ENCODE measurements at regions not wholly inside any gene's neighbourhood (a gene's known extent, or its start where the extent isn't known, plus 50 kb on each side); places are given as distances from the start of the nearest gene placed in this dataset.

DNA sequence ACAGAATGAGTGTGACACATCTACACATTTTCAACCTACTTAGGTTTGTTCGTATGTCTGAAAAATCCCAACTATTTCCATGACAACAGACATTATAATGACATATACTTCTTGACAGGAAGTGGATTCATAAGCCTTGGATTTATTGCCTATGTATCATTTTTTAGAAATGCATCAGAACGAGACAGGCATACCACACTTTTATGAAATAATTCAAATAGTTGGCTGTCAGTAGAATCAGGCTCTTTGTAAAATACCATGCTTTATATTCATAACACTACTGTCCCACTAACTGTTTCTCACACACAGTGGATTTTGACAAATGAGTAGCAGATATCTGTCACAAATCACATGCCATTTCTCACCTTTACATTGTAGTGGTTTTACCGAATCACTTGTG, 173.2 kb downstream of the BEND2 start:
- TF ChIP-seq, protein P1, sequence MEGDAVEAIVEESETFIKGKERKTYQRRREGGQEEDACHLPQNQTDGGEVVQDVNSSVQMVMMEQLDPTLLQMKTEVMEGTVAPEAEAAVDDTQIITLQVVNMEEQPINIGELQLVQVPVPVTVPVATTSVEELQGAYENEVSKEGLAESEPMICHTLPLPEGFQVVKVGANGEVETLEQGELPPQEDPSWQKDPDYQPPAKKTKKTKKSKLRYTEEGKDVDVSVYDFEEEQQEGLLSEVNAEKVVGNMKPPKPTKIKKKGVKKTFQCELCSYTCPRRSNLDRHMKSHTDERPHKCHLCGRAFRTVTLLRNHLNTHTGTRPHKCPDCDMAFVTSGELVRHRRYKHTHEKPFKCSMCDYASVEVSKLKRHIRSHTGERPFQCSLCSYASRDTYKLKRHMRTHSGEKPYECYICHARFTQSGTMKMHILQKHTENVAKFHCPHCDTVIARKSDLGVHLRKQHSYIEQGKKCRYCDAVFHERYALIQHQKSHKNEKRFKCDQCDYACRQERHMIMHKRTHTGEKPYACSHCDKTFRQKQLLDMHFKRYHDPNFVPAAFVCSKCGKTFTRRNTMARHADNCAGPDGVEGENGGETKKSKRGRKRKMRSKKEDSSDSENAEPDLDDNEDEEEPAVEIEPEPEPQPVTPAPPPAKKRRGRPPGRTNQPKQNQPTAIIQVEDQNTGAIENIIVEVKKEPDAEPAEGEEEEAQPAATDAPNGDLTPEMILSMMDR (IDR thresholded peaks at IDR 0.05): no peak
- TF ChIP-seq POLR2A (IDR thresholded peaks at IDR 0.05): no peak
